ENCODE measurements at regions not wholly inside any gene's neighbourhood (a gene's known extent, or its start where the extent isn't known, plus 50 kb on each side); places are given as distances from the start of the nearest gene placed in this dataset.

DNA sequence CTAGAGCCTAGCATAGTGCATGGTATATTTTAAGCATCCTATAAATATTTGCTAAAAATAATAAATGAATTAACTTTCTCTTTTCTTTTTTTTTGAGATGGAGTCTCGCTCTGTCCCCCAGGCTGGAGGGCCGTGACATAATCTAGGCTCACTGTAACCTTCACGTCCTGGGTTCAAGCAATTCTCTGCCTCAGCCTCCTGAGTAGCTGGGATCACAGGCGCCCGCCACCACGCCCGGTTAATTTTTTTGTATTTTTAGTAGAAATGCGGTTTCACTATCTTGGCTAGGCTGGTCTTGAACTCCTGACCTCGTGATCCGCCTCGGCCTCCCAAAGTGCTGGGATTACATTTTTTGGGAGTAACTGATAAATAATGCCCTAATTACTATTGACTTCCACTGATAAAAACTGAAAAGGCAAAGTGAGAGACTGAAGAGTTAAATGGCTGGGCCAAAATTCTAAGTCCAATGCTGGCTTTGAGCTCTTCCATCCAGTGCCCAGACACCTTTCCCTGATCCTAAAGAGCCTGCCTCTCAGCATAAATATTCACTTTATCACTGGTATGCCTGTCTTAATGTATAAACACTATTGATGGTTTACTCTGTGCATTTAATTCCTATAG lies 213.0 kb upstream of the KRR1 start:
- Histone ChIP-seq H3K4me3 (ENCODE audit: low read depth, low read length) (no peak overlapping the region), H3K9me3 (ENCODE audit: control insufficient read depth, insufficient read depth, low read depth, low read length) (no peaks in the 10 kb centered on the region), H3K27ac (ENCODE audit: extremely low read depth, low read depth, low read length) (no peak overlapping the region), H3K36me3 (ENCODE audit: control insufficient read depth in 2 of 2, insufficient read depth in 1 of 2, low read length in 2 of 2) (no peaks in the 10 kb centered on the region), H3K4me1 (ENCODE audit: control insufficient read depth, insufficient read depth, low read length) (peaks cover 15% of the 10 kb centered on the region)
- ChIA-PET POLR2A (no interaction called here), CTCF (interaction anchor here (1.7 kb wide), 1 partner anchor 15 kb away, joined by 5 read pairs; no protein-coding TSS in a partner anchor)
- TF ChIP-seq ZNF473 (tag by site-specific recombination; IDR thresholded peaks at IDR 0.05) (no peak), ZNF521 (tag by site-specific recombination; IDR thresholded peaks at IDR 0.05) (no peak), ZNF544 (tag by site-specific recombination; IDR thresholded peaks at IDR 0.05) (no peak), KLF1 (tag by site-specific recombination; IDR thresholded peaks at IDR 0.05) (no peak), ZXDB (tag by site-specific recombination; IDR thresholded peaks at IDR 0.05) (no peak), ZNF658 (tag by site-specific recombination; IDR thresholded peaks at IDR 0.05) (no peak)

DNA sequence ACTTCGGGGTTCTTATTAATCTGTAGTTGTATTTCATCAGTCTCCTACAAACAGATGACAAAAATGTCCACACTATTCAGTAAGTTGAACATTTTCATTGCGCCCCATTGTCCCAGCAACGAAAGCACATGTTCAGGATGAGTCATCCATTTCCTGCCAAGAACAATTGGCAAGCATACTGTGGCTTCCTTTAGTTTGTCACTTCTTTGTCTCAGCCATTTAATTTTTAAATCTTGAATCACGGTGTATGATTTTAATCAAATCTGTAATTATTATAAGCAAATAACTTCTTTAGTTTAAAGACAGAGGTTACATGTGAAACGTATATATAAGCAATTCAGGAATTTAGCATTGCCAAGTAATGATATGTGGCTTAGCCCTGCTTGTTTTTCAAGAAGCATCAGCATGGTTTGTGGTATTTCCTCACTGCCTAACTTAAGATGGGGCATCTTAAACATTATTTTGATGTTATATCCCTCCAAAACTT lies 211.3 kb upstream of the KRR1 start:
- TF ChIP-seq SP7 (tag by site-specific recombination; IDR thresholded peaks at IDR 0.05) (peak; percentile 37; the same call in 1 of the 2 replicates), ZNF366 (tag by site-specific recombination; conservative IDR thresholded peaks at IDR 0.05) (0 out of 2 replicates have a peak, but pooled peaks have one; percentile 25), BCL11A (tag by site-specific recombination; IDR thresholded peaks at IDR 0.05; ENCODE audit: low read depth) (no peak), PRDM1 (tag by site-specific recombination; IDR thresholded peaks at IDR 0.05) (peak; percentile 45), REPIN1 (tag by site-specific recombination; IDR thresholded peaks at IDR 0.05; ENCODE audit: low read depth) (no peak), ZNF335 (tag by site-specific recombination; conservative IDR thresholded peaks at IDR 0.05) (peak; percentile 26), ZNF660 (tag by site-specific recombination; IDR thresholded peaks at IDR 0.05) (peak; percentile 73)
- TF ChIP-seq, protein P1, sequence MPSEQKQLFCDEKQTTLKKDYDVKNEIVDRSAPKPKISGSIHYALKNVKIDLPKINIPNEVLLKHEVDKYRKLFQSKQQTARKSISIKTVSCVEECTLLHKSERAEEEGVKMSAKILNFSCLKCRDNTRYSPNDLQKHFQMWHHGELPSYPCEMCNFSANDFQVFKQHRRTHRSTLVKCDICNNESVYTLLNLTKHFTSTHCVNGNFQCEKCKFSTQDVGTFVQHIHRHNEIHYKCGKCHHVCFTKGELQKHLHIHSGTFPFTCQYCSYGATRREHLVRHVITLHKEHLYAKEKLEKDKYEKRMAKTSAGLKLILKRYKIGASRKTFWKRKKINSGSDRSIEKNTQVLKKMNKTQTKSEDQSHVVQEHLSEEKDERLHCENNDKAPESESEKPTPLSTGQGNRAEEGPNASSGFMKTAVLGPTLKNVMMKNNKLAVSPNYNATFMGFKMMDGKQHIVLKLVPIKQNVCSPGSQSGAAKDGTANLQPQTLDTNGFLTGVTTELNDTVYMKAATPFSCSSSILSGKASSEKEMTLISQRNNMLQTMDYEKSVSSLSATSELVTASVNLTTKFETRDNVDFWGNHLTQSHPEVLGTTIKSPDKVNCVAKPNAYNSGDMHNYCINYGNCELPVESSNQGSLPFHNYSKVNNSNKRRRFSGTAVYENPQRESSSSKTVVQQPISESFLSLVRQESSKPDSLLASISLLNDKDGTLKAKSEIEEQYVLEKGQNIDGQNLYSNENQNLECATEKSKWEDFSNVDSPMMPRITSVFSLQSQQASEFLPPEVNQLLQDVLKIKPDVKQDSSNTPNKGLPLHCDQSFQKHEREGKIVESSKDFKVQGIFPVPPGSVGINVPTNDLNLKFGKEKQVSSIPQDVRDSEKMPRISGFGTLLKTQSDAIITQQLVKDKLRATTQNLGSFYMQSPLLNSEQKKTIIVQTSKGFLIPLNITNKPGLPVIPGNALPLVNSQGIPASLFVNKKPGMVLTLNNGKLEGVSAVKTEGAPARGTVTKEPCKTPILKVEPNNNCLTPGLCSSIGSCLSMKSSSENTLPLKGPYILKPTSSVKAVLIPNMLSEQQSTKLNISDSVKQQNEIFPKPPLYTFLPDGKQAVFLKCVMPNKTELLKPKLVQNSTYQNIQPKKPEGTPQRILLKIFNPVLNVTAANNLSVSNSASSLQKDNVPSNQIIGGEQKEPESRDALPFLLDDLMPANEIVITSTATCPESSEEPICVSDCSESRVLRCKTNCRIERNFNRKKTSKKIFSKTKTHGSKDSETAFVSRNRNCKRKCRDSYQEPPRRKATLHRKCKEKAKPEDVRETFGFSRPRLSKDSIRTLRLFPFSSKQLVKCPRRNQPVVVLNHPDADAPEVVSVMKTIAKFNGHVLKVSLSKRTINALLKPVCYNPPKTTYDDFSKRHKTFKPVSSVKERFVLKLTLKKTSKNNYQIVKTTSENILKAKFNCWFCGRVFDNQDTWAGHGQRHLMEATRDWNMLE (tag by site-specific recombination; conservative IDR thresholded peaks at IDR 0.05; ENCODE audit: low read depth), result peak; percentile 40; the same call in 1 of the 2 replicates
- TF ChIP-seq, protein P2, sequence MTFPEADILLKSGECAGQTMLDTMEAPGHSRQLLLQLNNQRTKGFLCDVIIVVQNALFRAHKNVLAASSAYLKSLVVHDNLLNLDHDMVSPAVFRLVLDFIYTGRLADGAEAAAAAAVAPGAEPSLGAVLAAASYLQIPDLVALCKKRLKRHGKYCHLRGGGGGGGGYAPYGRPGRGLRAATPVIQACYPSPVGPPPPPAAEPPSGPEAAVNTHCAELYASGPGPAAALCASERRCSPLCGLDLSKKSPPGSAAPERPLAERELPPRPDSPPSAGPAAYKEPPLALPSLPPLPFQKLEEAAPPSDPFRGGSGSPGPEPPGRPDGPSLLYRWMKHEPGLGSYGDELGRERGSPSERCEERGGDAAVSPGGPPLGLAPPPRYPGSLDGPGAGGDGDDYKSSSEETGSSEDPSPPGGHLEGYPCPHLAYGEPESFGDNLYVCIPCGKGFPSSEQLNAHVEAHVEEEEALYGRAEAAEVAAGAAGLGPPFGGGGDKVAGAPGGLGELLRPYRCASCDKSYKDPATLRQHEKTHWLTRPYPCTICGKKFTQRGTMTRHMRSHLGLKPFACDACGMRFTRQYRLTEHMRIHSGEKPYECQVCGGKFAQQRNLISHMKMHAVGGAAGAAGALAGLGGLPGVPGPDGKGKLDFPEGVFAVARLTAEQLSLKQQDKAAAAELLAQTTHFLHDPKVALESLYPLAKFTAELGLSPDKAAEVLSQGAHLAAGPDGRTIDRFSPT (tag by site-specific recombination; IDR thresholded peaks at IDR 0.05), result 0 out of 2 replicates have a peak, but pooled peaks have one; percentile 35
- ChIA-PET CTCF (no interaction called here), POLR2A (no interaction called here)
- H3K4me3 ChIP-seq (ENCODE audit: low read depth, low read length), result no peak overlapping the region
- H3K36me3 ChIP-seq (ENCODE audit: control insufficient read depth in 2 of 2, insufficient read depth in 1 of 2, low read length in 2 of 2), result no peaks in the 10 kb centered on the region
- no peak overlapping the region for H3K27ac ChIP-seq (ENCODE audit: extremely low read depth, low read depth, low read length)
- H3K4me1 ChIP-seq (ENCODE audit: control insufficient read depth, insufficient read depth, low read length), result peaks cover 15% of the 10 kb centered on the region
- H3K9me3 ChIP-seq (ENCODE audit: control insufficient read depth, insufficient read depth, low read depth, low read length), result no peaks in the 10 kb centered on the region
